ENCODE measurements at regions not wholly inside any gene's neighbourhood (a gene's known extent, or its start where the extent isn't known, plus 50 kb on each side); places are given as distances from the start of the nearest gene placed in this dataset.

DNA sequence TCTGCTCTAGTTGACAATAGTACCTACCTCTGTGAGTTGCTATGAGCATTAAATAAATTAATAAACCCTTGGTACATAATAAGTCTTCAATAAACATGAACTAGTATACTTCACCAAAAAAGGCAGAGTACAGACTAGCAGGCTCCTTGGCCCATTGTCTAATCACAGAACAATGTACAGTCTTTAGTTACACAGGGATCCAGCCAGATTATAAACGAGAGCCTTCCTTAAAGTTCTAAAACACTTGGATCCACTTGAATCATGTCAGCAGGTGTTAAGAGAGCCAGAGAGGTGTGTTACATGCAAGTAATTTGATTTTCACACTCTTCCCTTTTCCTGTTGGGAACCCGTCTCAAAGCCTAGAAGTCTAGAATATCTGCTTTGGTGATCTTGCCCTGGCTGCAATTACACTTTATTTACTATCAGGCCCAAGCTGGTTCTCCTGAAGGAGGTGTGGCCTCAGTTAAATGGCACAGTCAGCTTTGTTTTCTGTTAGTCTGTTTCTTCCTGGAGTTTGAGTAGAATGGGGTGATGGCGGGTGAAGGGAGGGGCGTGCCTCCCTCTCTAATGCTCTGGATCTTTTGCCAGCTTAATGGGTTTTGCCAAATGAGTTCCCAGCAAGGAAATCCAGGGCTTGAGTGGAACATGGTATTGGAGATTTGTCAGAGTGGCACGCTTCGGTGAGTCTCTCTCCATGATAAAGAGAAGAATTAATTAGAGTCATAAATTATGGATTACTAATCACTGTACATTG lies 570.9 kb upstream of the CAMK1G start:
- DNase-seq (ENCODE audit: low spot score), result no peak

DNA sequence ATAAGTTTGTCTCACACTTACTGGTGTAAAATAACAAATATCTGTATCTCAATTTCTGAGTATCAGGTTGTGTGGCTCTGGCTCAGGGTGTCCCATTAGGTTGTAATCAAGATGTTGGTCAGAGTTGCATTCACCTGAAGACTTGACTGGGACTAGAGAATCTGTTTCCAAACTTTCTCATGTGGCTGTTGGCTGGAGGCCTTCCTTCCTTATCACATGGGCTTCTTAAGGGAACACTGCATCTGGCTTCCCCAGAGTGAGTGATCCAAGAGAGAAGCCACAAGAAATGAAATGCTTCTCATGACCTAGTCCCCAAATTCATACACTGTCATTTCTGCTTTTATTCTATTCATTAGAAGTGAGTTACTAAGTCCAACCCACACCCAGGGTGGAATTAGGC lies 568.4 kb upstream of the CAMK1G start:
- no peak for DNase-seq (ENCODE audit: low spot score)

DNA sequence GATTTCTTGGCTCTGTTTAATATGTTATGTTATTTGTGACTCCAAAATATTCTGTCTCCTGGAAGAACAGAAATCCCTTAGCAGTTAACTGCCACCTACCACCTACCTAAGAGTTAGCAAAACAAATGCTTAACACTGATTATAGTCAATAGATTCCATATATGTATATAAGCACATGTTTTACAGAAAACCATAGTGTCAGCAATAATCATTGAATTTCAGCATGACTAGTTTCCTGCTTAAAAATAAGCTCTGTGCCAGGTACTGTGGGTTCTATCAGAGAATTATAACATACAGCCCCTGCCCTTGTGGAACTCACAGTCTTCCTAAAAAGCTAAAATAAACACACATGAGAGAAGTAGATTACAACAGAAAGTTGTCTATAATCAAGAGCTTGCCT lies 561.9 kb upstream of the CAMK1G start:
- no peak for DNase-seq (ENCODE audit: low spot score)

DNA sequence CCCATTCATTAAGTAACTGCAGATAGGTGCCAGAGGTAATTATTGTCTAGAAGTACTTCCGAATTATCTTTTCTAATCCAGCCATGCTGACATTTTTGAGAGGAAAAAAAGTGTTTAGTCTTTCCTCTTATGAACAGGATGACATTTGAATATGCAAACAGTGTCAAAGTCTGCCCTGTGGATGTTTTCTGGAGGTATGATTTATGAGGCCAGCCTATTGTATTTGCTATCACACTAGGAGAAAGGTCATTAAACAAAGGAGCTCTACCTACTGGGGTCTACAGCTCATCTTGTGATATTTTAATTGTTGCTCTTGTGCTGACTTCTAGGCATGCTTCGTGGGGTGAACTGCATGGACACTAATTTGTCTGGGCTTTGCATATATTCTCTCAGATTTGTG lies 559.7 kb upstream of the CAMK1G start:
- no peak for DNase-seq (ENCODE audit: low spot score)

DNA sequence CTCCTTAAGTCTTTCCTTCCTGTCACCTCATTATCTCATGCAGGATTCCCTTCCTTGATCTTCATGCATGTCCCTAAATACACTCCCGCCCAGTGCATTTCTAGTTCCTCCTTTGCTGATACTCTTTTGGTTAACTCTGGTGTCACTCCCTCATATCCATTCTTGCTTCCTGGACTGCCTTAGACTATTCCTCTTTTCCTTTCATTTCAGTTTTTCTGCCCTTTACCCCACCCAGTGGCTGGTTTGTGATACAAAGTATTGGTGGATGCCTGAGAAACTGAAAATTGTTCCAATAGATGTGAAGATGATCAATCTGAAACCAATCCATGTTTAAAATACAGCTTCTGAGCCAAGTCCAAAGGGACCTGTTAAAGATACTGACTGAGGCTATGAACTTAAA lies 553.8 kb upstream of the CAMK1G start:
- no peak for DNase-seq (ENCODE audit: low spot score)

DNA sequence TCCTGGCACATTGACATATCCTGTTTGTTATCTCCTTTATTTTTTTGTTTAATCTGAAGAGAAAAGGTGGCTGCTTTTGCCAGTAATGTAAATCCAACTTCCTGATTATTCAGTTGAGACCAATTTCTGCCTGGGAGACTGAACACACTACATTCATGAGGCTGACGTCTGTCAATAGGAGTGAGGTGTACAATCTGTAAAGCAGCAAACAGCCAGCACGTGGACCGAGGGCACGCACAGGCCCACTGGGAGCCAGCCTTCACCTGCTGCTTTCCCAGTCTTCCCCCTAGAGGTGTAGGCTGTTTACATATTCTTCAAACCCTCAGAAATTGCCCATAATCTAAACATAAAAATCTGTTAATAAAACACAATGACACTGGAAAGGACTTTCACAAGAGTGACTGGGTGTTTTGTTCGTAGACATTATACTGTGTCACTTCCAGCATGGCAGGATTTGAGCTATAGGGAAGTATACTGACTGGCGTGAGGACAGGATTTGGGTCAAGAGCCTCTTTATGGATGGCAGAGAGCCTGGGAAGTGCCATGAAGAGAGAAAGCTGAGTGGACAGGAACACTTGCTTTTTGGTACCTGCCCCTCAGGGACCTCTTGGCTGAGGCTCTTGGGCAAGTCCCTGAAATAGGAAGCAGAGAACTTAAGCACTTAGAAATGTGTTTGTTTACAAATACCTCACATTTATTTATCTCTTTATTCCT lies 552.9 kb upstream of the CAMK1G start:
- no peak for DNase-seq (ENCODE audit: low spot score)

DNA sequence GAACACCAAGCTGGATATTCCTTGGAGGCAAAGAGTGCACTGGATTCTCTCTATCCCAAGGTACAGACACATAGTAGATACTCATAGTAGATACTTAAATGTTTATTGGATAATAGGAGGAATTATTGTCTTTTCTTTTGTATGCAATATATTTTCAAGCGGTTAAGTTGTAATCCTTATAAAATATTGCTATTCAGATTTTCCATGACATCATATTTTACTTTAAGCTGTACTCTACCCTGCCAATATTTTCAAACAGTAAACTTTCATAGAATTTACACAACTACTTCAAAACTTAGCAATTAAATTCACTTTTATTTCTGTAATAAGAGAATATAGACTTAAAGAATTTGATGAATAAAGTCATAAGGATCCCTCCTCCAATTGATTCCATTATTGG lies 546.5 kb upstream of the CAMK1G start:
- no peak for DNase-seq (ENCODE audit: low spot score)

DNA sequence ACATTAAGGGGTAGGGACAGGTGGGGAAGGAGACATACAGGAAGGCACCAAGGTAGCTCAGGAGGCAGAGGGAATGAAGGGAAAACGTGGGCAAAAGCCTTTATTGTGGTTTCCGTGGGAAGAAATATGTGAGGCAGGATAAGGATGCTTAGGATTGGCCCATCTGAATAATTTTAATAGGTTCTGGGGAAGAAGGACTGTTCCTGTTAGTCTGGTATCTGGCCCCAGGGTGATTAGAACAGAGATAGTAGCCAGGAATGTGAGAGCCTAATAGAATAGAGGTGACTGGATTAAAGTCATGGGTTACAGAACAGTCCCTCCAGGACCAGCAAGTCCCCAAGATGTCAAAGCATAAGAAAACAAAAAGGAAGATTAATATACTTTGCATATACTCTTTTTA lies 545.2 kb upstream of the CAMK1G start:
- DNase-seq (ENCODE audit: low spot score), result no peak

DNA sequence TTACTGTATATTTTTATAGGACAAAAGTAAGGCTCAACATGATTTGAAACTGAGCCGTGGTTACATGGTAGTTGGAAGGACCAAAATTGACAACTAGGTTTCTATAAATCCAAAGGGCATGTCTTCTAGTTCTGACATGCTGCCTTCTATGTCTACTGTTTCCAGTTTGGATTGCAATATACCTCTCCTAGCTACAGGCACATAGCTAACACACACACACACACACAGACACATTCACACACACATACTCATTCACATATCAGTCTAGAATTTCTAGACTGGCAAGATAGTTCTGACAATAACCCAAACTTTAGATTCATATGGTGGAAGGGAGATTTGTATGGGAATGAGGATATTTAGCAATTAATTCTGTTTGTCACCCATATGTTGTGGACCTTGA lies 544.8 kb upstream of the CAMK1G start:
- no peak for DNase-seq (ENCODE audit: low spot score)

DNA sequence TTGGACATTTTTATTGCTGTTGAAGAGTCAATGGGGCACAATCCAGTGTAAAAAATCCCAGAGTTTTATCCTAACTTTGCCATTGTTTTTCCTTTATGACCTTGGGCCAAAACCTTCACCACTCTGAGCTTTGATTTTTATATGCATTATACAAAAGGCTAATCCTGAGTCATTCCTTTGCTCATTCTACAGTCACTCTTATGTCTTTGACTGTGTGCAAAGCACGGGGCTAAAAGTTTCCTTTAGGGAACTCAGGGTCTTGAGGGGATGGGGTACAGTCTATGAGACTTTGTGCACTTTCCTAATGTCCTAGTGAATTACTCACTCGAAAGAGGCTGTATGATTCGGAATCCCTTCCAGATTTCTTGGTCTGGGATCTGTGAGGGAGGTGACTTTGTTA lies 543.2 kb upstream of the CAMK1G start:
- DNase-seq (ENCODE audit: low spot score), result no peak

DNA sequence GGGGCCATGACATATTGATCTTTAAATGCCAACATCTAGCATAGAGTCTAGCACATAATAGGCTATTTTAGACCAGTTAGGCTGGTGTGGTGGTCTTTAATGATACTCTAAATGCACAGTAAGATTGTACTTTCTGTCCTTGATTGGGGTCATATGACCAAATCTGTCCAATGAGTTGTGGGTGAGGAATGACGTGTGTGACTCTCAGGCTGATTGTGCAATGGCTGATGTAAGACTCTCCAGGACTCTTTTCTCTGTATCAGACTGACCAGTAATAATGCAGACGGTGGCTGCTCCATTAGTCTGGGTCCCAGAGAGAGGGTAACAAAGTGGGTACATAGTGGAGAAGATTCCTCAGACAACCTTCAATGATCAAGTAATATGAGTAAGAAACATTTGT lies 541.6 kb upstream of the CAMK1G start:
- DNase-seq (ENCODE audit: low spot score), result no peak

DNA sequence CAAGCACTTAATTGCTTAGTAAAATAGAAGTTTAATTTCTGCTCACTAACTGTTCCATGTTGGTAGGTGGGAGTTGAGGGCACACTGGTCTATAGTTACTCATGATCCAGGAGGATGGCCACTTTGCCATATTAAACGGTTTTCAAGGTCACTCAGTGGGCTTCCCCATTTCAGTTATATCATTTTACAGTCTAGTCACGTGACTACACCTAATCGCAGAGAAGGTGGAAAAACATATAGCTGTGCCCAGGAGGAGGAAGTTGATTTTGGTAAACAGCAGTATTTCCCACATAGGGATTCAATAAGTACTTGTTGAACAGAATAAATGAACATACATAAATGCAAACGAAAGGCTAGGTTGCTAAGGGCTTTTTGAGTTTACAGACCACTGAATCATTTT lies 541.1 kb upstream of the CAMK1G start:
- no peak for DNase-seq (ENCODE audit: low spot score)

DNA sequence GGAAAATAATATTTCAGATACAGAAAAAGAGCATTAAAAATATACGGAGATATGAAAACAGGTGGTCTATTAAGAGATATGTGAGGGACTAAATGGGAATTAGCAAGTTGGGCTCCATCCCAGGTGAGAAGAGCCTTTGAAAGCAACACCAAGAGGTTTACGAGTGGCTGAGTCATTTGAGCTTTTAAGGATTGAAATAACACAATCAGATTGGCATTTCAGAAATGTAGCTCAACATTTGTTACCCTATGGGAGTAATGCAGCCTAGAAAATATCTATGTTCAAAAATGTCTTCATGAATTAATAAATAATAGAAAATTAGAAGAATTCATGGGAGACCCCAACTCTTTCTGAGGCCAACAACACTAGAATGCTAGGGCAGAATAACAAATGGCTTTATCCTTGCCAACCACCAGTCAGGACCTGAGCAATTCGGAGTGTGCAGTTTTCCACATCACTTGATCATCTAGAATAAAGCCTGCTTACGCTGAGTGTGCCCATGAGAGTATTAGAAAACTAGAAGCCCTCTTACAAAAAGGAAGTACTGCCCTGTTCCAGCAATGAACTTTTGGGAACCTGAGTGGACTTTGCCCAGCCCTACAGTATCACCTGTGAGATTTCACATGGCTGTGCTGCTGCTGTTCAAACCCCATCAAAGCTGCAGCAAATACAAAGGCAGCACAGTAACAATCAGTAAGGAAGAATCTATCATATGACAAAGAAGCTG lies 538.0 kb upstream of the CAMK1G start:
- no peak for DNase-seq (ENCODE audit: low spot score)

DNA sequence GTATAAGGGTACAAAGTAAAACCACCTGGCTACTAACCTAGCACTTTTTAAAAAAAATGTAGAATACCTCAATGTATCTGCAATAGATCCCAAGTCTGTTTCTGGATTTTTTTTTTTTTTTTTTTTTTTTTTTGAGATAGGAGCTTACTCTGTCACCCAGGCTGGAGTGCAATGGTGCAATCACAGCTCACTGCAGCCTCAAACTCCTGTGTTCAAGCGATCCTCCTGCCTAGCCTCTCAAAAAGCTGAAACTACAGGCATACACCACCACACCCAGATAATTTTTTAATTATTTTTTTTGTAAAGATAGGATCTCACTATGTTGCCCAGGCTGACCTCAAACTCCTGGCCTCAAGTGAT lies 537.5 kb upstream of the CAMK1G start:
- no peak for DNase-seq (ENCODE audit: low spot score)

DNA sequence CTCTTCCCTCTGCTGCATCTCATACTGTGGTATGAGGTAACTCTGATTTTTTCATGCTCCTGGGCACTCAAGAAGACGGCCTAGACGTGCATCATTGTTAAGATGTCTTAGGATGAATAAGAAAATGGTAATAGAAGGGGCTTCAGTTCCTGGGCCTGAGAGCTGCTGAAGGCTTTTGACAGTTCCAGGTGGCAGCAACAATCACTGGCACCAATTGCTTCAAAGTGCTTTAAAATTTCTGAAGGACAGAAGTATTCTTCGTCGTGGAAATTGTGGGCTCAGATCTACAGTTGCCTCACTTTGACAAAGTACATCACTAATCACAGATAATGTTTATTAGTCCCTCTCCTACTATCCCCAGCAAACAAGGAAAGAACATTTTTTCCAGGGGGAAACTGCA lies 536.6 kb upstream of the CAMK1G start:
- DNase-seq (ENCODE audit: low spot score), result no peak

DNA sequence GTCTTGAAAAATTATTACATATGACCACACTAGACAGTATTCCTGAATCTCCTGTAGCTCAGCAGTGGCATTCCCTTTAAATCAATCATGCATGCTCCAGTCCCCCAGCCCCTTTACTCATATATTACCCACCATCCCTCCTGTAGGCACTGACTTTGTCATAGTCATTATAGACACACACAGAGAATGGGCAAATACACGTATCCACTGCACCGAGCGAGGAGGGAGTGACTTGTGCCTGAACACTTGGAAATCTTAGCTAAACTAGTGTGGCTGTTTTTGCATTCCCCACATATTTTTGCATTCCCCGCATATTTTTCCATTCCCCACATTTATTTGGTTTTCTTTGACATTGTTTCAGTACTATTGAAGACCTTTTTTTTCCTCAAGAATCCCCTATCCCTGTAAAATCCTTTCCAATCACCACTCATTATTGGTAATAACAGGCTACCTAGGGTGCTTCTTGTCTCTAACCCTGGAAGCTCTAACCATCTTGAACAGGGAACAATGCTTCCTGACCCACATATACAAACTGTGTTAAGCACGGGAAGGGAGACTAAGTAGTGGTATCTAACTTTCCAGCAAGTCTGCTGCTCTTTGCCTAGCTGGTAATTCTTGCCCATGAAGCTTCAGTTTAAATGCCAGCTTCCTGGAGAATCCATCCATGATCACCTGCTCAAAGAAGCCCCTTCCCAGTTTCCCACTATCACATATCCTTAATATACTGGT lies 534.4 kb upstream of the CAMK1G start:
- no peak for DNase-seq (ENCODE audit: low spot score)

DNA sequence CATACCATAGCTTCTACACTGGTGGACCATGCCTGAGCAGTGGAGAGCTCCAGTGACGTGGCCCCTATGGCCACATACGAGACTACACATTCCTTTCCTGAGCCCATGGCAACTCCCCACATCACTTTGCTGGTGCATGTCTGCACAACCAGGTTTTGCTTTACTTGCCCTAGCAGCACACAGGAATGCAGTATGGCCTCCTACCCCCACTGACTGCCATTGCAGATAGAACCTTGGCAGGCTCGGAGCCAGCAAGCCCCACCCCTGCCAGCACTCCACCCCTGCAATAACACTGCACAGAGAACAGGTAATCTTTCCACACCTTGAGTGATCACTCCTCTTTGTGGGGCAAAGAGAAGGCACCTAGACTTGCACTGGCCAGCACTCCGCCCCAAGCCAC lies 531.9 kb upstream of the CAMK1G start:
- DNase-seq (ENCODE audit: low spot score), result no peak

DNA sequence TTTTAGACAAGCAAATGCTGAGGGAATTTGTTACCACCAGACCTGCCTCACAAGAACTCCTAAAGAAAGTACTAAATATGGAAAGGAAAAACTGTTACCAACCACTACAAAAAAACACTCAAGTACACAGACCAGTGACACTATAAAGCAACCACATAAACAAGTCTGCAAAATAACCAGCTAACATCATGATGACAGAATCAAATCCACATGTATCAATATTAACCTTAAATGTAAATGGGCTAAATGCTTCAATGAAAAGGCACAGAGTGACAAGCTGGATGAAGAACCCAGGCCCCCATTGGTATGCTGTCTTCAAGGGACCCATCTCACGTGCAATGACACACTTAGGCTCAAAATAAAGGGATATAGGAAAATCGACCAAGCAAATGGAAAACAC lies 529.9 kb upstream of the CAMK1G start:
- no peak for DNase-seq (ENCODE audit: low spot score)

DNA sequence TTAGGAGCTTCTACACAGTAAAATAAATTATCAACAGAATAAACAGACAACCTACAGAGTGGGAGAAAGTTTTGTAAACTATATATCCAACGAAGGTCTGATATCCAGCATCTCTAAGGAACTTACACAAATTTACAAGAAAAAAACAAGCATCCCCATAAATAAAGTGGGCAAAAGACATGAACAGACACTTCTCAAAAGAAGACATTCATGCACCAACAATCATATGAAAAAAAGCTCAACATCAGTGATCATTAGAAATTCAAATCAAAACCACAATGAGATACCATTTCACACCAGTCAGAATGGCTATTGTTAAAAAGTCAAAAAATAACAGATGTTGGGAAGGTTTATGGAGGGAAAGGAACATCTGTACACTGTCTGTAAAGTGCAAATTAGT lies 526.4 kb upstream of the CAMK1G start:
- DNase-seq (ENCODE audit: low spot score), result no peak

DNA sequence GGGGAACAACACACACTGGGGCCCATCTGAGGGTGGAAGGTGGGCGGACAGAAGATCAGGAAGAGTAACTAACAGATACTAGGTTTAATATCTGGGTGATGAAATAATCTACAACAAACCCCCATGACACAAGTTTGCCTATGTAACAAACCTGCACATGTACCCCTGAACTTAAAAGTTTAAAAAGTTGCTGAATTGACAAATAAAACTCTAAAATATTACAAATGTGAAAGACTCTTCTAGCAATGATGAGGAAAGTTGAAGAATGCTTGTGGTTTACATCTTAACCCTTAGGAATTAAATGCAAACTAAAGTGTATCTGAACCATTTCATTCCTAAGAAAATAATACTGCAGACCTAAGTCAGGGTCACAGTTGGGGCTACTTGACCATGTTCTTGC lies 525.6 kb upstream of the CAMK1G start:
- DNase-seq (ENCODE audit: low spot score), result no peak

DNA sequence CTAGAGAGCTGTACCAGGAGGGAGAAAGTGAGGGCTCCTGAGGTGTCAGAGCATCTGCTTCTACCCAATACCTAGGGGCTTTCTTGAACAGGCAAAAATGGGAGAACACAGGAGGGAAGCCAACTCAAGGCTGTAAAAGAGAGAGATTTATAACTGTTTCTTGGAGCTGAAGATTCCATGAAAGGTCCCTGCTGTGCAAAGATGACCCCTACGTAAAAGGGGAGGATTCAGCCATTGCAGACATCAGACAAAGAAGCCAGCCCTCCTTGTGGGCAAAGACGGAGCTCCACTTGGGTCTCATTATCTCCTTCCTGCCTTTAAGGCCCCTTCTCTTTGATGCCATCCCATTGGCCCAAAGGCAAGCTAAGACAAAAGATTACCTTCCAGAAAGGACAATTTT lies 524.1 kb upstream of the CAMK1G start:
- DNase-seq (ENCODE audit: low spot score), result no peak

DNA sequence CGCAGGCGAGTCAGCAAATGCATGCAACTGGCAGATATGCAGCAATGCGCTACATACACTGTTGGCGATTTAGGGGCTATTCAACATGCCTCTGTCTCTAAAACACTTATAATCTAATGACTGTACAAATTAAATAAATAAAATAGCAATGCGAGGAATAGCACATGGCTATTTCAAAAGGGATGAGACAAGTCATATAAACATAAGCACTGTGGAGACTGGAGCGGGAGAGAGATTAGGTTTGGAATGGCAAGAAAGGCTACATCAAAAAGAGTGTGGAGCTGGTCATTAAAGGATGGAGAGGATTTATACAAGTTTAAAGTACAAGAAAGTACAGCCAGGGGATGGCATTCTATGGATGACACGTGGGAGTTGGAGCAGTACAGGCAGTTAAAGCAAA lies 523.5 kb upstream of the CAMK1G start:
- DNase-seq (ENCODE audit: low spot score), result no peak

Measured in HT-29 (cell line).